Ovary (tissue), 3 donors: ENCODE measurements at regions not wholly inside any gene's neighbourhood (a gene's known extent, or its start where the extent isn't known, plus 50 kb on each side); places are given as distances from the start of the nearest gene placed in this dataset.

ENCODE experiments used
- EP300 ChIP-seq: sonication (generic); formaldehyde crosslinking; IDR thresholded peaks from one replicate; pipeline ENCODE4 v1.6.1; 2017; ENCODE audit warnings: antibody characterized with exemption
- POLR2A ChIP-seq: fragments of 450-650 bp; IDR thresholded peaks from one replicate; pipeline ENCODE4 v1.6.1; 2017; ENCODE audit warnings: antibody characterized with exemption, mild to moderate bottlenecking, moderate library complexity
- TF ChIP-seq, protein P1 (sequence below), 3 donors: fragments of 450-650 bp in 2 of 3; fragments of 200-600 bp in 1 of 3; IDR thresholded peaks; one replicate each; pipeline versions ENCODE4 v1.5.1 to v1.8.0; 2016 to 2022; ENCODE audit warnings: antibody characterized with exemption in 3 of 3, mild to moderate bottlenecking in 1 of 3
- donor health status: DM: no; HTN: no; CAD: no.

DNA sequence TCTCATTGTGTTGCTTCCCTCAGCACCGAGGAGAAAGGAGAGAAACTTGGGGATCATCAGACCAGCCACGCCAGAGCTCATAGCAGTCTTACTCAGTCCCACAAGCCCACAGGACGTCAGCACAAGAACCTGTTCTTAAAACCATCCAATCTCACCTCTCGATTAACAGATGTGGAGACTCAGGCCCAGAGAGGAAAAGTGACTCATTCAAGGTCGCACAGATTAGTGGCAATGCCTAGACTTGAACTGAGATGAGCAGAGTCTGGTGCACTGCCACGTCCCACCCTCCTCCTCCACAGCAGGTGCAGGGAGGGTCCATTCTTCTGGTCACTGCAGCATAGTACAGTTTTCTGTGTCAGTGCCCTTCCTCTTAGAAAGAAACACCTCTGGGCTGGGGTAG is 154.9 kb upstream of the PZP start:
- TF ChIP-seq, protein P1, sequence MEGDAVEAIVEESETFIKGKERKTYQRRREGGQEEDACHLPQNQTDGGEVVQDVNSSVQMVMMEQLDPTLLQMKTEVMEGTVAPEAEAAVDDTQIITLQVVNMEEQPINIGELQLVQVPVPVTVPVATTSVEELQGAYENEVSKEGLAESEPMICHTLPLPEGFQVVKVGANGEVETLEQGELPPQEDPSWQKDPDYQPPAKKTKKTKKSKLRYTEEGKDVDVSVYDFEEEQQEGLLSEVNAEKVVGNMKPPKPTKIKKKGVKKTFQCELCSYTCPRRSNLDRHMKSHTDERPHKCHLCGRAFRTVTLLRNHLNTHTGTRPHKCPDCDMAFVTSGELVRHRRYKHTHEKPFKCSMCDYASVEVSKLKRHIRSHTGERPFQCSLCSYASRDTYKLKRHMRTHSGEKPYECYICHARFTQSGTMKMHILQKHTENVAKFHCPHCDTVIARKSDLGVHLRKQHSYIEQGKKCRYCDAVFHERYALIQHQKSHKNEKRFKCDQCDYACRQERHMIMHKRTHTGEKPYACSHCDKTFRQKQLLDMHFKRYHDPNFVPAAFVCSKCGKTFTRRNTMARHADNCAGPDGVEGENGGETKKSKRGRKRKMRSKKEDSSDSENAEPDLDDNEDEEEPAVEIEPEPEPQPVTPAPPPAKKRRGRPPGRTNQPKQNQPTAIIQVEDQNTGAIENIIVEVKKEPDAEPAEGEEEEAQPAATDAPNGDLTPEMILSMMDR (IDR thresholded peaks at IDR 0.05) = no peak
- TF ChIP-seq POLR2A = no peak
- TF ChIP-seq EP300 = no peak
